SHP77 (cell line): ENCODE measurements at regions not wholly inside any gene's neighbourhood (a gene's known extent, or its start where the extent isn't known, plus 50 kb on each side); places are given as distances from the start of the nearest gene placed in this dataset.

Experiments used
- DNase-seq, 2 experiments: peaks; one replicate each; lab custom pipeline; 2025; lab: John Stamatoyannopoulos, UW

- DNase-seq: no peak
Measured at GRCh38 chr10:120705309-120705708, 145.9 kb upstream of the WDR11 start.

DNA sequence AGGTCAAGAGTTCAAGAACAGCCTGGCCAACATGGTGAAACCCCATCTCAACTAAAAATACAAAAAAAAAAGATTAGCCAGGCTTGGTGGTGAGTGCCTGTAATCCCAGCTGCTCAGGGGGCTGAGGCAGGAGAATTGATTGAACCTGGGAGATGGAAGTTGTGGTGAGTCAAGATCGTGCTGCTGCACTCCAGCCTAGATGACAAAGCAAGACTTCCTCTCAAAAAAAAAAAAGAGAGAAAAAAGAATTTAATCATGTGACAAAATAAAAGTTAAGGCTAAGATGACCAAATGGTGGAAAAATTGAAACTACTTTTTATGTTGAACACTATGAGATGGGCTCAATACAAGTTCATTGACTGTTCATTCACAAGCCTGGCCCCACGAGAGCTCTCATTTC, 141.1 kb upstream of the WDR11 start:
- no peak for DNase-seq

DNA sequence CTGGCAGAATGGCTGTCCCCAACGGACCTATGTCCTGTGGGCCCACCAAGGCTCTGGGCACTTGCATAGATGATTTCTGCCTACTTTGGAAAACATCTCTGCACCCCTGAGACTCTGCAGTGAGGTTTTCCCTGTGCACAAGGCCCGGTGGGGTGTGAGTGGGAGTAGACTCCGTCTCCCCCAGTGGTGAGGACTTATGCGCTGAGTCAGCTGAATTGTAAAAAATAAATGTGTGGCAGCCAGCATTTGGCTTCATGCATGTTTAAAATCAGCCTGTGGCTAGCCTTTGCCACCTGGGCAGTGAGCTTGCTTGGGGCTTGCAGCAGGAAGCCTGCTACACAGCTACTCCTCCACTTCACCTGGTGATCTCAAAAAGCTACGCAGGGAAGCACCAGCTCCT, 139.3 kb upstream of the WDR11 start:
- DNase-seq: no peak

- DNase-seq: no peak
Measured at GRCh38 chr10:120713573-120714205, 137.5 kb upstream of the WDR11 start.

- DNase-seq: no peak
Measured at GRCh38 chr10:120715171-120715570, 136.0 kb upstream of the WDR11 start.

GRCh38 chr10:120719333-120719732, 131.8 kb upstream of the WDR11 start:
- no peak for DNase-seq

DNA sequence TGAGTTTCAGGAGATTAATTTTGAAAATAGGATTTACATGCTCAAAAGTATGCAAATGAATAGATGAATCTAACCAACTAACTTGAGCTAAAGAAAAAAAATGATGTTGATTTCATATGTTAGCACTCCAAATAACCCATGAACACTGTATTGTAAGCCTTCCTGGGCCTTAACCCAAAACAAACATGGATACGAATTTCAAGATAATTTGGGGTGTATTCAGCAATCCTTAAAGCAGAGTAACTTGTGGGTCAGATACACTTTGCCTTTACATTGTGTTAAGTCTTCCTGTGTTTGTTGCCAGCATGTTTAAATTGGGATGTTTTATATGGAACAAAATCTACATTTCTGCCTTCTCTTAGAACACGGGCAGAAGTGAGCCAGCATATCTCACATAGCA, 124.2 kb upstream of the WDR11 start:
- DNase-seq: no peak

DNA sequence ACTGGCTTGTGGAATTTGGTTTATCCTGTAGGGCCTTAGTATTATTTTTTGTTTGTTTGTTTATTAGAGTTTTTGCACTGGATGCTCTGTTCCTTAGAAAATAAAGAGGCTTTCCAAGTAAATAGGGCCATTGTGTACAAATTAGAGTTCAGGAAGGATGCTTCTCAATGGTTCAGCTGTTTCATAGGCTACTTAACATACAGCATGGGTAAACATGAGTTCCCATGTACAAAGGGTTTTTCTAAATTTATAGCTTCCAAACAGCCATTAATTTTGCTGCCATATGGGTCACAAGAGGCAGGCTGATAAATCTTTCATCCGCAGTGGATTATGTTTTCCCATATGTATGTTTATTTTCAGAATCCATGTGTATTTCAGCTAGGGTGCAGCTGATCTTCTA, 121.6 kb upstream of the WDR11 start:
- no peak for DNase-seq

DNA sequence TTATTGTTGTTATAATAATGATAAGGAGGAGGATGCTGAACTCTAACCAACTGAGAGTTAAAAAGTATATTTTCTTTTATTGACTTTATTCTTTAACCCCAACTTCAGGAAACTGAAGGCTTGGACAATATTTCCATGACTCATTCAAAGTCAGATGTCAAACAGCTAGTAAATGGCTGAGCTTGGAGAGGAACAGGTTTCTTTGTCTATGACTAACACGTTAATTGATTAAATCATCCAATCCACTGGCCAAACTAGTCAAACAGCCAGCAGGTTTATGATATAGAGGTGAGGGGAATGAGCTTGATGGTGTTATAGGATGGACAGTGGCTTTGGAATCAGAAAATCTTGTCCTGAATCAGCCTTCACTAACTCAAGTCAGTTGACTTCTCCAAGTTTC, 119.1 kb upstream of the WDR11 start:
- no peak for DNase-seq

GRCh38 chr10:120732643-120733313, 118.4 kb upstream of the WDR11 start:
- DNase-seq: peak in 1 of 2 experiments; percentile 9

- no peak for DNase-seq
Measured at GRCh38 chr10:120734483-120735078, 116.6 kb upstream of the WDR11 start.

DNA sequence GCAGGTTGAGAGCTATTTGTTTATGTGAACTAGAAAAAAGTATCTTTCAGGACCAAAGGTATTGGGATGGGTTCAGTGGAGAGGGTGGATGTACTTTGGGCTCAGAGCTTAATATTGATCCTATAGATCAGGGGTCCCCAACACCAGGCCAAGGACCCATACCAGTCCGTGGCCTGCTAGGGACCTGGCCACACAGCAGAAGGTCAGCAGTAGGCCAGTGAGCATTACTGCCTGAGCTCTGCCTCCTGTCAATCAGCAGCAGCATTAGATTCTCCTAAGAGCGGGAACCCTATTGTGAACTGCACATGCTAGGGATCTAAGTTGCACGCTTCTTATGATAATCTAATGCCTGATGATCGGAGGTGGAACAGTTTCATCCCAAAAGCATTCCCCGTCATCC, 115.8 kb upstream of the WDR11 start:
- DNase-seq: no peak

DNA sequence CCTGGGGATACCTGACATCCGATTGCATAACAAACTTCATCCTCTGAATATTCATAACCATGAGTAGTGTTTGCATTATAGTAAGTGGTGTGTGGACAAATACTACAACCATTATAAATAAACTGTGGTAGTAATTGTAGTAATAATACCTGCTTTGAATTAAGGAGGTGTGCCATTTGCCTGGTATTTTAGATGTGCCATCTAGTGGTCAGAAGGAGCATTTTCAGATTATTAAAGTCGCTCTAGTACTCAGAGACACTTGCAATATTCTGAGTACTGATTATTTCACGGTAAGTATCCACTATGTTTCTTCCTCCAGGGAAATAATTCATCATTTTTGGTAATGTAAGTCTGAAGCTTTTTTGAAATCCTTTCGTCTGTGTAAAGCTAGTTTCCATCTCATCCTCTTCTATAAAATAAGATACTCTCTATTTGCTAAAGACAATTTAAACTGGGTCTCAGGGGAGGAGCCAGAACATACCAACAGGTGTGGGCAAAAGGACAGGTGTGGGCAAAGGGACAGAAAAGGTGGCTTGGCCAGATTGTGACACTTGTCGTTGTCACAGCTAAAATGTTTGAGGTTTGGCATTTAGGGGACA, 115.3 kb upstream of the WDR11 start:
- DNase-seq: peak; percentile 7 to 19

- no peak for DNase-seq
Measured at GRCh38 chr10:120736377-120736776, 114.8 kb upstream of the WDR11 start.

- DNase-seq: no peak
Measured at GRCh38 chr10:120738658-120739057, 112.5 kb upstream of the WDR11 start.

GRCh38 chr10:120741396-120741795, 109.8 kb upstream of the WDR11 start:
- peak in 1 of 2 experiments; percentile 29 for DNase-seq

GRCh38 chr10:120742373-120742772, 108.8 kb upstream of the WDR11 start:
- DNase-seq: no peak

DNA sequence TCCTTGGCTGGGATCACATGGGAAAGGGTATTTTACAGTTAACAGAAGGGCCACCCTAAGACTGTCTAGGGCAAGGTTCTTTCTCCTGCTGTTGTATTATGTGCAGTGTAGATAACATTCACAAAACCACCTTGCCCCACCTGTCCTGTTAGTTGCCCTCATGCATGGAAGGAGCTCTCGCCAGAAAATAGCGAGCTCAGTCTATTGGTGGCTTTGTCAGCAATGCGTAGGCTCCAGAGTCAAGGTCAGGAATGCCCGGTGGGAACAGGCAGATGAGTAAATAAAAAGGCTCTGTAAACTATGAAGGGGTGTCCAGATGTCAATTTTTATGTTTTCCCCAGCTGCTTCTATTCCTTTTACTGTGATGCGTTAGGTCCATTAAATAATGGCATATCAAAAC, 107.1 kb upstream of the WDR11 start:
- DNase-seq: peak in 1 of 2 experiments; percentile 11

GRCh38 chr10:120746001-120746777, 105.0 kb upstream of the WDR11 start:
- no peak for DNase-seq

DNA sequence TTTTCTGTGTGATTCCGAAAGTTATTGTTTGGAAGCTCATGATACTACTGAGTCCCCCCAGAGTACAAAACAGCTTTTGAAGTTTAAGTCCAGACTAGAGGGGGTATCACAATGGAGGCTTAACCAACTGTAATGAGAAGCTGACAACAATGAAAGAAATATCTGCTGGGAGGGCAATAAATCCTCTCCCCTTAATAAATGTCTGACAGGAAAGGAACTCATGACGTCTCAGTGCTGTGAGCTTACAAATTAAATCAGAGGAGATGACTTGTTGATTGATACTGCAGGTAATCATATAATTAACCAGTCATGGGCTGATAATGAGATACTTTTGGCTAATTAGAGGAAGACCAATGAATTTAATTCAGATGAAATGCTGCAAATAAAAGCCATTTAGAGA, 102.6 kb upstream of the WDR11 start:
- DNase-seq: no peak

DNA sequence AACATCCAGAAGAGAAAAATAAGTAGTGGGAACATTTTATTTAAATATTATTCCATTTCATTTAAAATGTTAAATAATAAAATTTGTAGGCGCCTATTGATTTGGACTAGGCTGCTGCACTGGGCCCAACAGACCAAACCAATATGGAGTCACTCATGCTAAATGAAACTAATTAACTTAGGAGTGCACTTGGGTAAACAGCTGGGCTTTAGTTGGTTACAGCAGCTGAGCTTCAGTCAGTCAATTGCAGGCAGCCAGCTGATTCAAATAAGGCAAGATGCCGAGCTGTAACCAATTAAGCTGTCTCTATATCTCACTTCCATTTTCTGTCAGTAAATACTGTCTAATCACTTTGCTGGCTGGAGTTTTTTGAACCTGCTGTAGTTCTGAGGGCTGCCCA, 102.1 kb upstream of the WDR11 start:
- no peak for DNase-seq

DNA sequence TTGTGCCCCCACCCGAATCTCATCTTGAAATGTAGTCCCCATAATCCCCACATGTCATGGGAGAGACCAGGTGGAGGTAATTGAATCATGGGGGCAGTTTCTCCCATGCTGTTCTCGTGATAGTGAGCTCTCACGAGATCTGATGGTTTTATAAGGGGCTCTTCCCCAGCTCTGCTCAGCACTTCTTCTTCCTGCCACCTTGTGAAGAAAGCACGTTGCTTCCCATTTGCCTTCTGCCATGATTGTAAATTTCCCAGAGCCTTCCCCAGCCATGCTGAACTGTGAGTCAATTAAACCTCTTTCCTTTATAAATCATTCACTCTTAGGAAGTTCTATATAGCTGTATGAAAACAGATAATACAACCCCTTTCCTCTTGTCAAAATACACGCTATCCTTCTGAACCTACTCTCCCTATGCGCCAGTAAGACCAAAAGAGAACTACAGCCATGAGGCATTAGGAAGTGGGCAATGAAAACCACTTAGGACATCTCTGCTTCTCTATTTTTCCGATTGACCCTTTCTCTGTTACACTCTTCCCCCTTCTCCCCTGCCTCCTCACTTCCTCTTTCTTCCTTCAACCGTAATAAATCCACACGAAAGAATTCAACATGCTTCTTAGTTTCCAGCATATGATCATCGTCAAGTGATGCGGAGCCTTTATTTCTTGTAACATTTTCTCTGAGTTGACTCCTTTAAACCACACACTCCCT, 101.2 kb upstream of the WDR11 start:
- no peak for DNase-seq
